LNCaP clone FGC (cell line): ENCODE measurements at regions not wholly inside any gene's neighbourhood (a gene's known extent, or its start where the extent isn't known, plus 50 kb on each side); places are given as distances from the start of the nearest gene placed in this dataset.

Experiments
- DNase-seq: peaks from one replicate; pipeline ENCODE4 v3.0.0-alpha.2; 2011; ENCODE audit warnings: low read depth
- H3K4me3 ChIP-seq: 2 replicates; pipeline ENCODE4 v1.5.1; 2011; ENCODE audit warnings: mild to moderate bottlenecking, low read depth, low read length, control low read depth
- TF ChIP-seq, protein P1 (sequence below): IDR thresholded peaks from 2 replicates; pipeline ENCODE4 v1.5.1; 2012; ENCODE audit warnings: mild to moderate bottlenecking; ENCODE audit not compliant: control insufficient read depth, insufficient read depth; ENCODE audit errors: extremely low read depth

DNA sequence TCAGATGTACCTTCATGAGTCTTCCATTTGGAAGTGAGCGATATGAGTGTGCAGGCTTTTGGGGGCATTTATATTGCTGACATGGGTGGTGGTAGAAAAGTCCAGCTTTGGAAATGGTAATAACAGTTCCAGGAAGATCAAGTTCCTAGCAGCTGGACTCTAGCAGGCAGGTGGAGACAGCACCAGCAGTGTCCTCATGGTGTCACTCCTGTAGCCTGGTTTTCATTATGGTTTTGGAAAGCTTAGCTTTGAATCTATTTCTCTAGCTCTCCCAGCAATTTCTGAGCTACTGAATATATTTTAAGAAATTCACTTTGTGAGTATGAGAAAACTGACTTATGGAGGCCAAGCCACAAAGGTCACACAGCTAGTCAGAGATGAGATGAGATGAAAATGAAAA lies 523.2 kb upstream of the HTR2A start:
- no peak for DNase-seq
- no peak overlapping the region for H3K4me3 ChIP-seq
- TF ChIP-seq, protein P1, sequence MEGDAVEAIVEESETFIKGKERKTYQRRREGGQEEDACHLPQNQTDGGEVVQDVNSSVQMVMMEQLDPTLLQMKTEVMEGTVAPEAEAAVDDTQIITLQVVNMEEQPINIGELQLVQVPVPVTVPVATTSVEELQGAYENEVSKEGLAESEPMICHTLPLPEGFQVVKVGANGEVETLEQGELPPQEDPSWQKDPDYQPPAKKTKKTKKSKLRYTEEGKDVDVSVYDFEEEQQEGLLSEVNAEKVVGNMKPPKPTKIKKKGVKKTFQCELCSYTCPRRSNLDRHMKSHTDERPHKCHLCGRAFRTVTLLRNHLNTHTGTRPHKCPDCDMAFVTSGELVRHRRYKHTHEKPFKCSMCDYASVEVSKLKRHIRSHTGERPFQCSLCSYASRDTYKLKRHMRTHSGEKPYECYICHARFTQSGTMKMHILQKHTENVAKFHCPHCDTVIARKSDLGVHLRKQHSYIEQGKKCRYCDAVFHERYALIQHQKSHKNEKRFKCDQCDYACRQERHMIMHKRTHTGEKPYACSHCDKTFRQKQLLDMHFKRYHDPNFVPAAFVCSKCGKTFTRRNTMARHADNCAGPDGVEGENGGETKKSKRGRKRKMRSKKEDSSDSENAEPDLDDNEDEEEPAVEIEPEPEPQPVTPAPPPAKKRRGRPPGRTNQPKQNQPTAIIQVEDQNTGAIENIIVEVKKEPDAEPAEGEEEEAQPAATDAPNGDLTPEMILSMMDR: no peak

DNA sequence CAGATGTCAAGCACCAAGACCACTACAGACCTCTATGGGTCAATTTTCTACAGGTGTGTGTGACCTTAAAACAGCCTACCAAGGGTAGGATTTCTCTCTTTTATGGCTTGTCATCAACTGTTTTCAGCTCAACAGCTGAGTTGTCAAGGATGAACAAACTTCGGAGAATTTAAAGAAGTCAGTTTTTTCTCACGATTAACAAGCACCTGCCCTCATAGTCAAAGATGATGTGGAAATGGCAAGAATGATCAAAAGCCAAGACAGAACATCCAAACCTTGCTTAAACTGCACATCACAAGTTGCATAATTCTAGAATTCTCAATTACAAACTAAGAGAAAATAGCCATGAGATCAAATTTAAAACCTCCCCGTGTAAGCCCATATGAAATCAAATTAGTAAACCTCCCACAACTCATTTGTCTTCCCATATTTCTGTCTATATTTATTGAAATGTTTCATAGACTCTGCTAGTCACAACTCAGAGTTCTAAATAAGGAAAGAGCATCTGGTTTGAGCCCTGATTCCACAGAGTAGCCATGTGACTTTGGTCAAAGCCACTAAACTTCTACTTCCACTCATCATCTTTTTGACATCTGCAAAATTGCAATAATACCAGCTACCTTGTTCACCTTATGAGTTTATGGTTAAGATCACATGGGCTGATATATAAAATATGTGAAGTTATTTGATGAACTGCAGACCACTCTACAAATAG lies 521.5 kb upstream of the HTR2A start:
- TF ChIP-seq, protein P1: no peak
- no peak overlapping the region for H3K4me3 ChIP-seq
- DNase-seq: no peak

DNA sequence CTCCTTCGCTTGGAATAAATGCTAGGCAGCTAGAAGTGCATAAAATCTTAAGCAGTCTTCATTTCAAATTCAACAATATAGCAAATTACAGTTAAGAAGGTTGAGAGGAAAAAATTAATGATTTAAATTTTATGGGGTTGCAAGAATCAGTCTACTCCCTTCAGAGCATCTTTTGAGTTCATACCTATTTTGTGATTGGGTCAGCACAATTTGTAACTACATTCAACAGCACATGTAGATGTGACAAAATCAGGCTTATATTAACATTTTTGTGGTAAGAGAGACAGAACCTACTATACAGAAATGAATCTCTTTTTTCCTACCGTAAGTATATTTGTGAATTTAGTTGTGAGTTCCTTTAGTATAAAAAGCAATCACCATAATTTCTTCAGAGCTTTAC lies 520.6 kb upstream of the HTR2A start:
- no peak for DNase-seq
- TF ChIP-seq, protein P1: no peak
- no peak overlapping the region for H3K4me3 ChIP-seq

DNA sequence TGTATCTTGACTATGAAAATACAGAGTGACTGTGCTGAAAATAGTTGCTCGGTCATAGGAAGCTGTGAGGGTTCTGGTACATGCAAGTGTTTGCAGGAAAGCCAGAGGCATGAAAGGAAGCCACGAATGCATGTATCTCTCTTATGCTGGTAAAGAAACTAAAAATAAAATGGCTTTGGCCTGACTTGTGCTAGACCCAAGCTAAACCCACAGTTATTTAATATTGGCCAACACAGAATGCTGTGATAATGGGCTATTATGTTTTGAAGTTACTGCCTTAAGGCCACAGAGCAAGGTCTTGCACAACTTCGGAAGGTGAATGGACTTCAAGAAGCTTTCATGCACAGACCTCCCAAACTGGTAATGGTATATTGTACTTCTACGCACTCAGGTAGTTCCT lies 518.2 kb upstream of the HTR2A start:
- TF ChIP-seq, protein P1: no peak
- no peak for DNase-seq
- no peak overlapping the region for H3K4me3 ChIP-seq

- no peak overlapping the region for H3K4me3 ChIP-seq
- TF ChIP-seq, protein P1: no peak
- DNase-seq: no peak
Measured at GRCh38 chr13:47413526-47413925, 516.7 kb upstream of the HTR2A start.

- TF ChIP-seq, protein P1: no peak
- no peak for DNase-seq
- H3K4me3 ChIP-seq: no peak overlapping the region
Measured at GRCh38 chr13:47413112-47413511, 516.3 kb upstream of the HTR2A start.

GRCh38 chr13:47409778-47410177 lies 512.9 kb upstream of the HTR2A start:
- no peak for DNase-seq
- H3K4me3 ChIP-seq: no peak overlapping the region
- TF ChIP-seq, protein P1: no peak
